Stimulated activated CD8-positive, alpha-beta memory T cell treated with anti-CD3 and anti-CD28 coated beads, Interleukin-7, amount 100 ng/mL, for 48 hours (primary cell): ENCODE measurements at regions not wholly inside any gene's neighbourhood (a gene's known extent, or its start where the extent isn't known, plus 50 kb on each side); places are given as distances from the start of the nearest gene placed in this dataset.

Source experiments
- DNase-seq, 2 donors: peaks; one replicate each; pipeline ENCODE4 v3.0.0-alpha.2; 2020; ENCODE audit warnings: low read depth in 1 of 2; ENCODE audit errors: extremely low read depth in 1 of 2

GRCh38 chrX:149161435-149162088 lies 343.5 kb downstream of the IDS start:
- DNase-seq: no peak

GRCh38 chrX:149157976-149158375 lies 347.1 kb downstream of the IDS start:
- DNase-seq: no peak

- no peak for DNase-seq
Measured at GRCh38 chrX:149152941-149153340, 352.2 kb downstream of the IDS start.

GRCh38 chrX:149151805-149152757 lies 353.0 kb downstream of the IDS start:
- no peak for DNase-seq

GRCh38 chrX:149145845-149146285 lies 359.2 kb downstream of the IDS start:
- no peak for DNase-seq

- DNase-seq: no peak
Measured at GRCh38 chrX:149131774-149132173, 373.3 kb downstream of the IDS start.

- no peak for DNase-seq
Measured at GRCh38 chrX:149129767-149130166, 375.3 kb downstream of the IDS start.

GRCh38 chrX:149124526-149125108 lies 380.5 kb downstream of the IDS start:
- no peak for DNase-seq

GRCh38 chrX:149121206-149121920 lies 383.7 kb downstream of the IDS start:
- no peak for DNase-seq

GRCh38 chrX:149120459-149120858 lies 384.6 kb downstream of the IDS start:
- DNase-seq: no peak

- DNase-seq: no peak
Measured at GRCh38 chrX:149114874-149115273, 390.2 kb downstream of the IDS start.

GRCh38 chrX:149114001-149114400 lies 391.1 kb downstream of the IDS start:
- DNase-seq: no peak

GRCh38 chrX:149097786-149098185 lies 407.3 kb downstream of the IDS start:
- DNase-seq: no peak

GRCh38 chrX:149092179-149092578 lies 412.9 kb downstream of the IDS start:
- DNase-seq: no peak

- no peak for DNase-seq
Measured at GRCh38 chrX:149079805-149080406, 425.2 kb downstream of the IDS start.

GRCh38 chrX:149074398-149074797 lies 430.7 kb downstream of the IDS start:
- peak in 1 of 2 donors; percentile 0 for DNase-seq

- no peak for DNase-seq
Measured at GRCh38 chrX:149073479-149073878, 431.6 kb downstream of the IDS start.

GRCh38 chrX:149069899-149070298 lies 435.2 kb downstream of the IDS start:
- no peak for DNase-seq

- DNase-seq: no peak
Measured at GRCh38 chrX:149060921-149061320, 444.2 kb downstream of the IDS start.
